Dermis microvascular lymphatic vessel endothelial cell (primary cell): ENCODE measurements at regions not wholly inside any gene's neighbourhood (a gene's known extent, or its start where the extent isn't known, plus 50 kb on each side); places are given as distances from the start of the nearest gene placed in this dataset.
"Not testable (repeated sequence)": the region's sequence is repeated elsewhere in the genome, so short reads cannot be mapped to it uniquely, and the experiment has no call there.

Source experiments
- DNase-seq, 2 donors: peaks; one replicate each; pipeline versions ENCODE4 v3.0.0 to v3.0.0-alpha.2; 2010; ENCODE audit warnings: low read depth in 2 of 2

DNA sequence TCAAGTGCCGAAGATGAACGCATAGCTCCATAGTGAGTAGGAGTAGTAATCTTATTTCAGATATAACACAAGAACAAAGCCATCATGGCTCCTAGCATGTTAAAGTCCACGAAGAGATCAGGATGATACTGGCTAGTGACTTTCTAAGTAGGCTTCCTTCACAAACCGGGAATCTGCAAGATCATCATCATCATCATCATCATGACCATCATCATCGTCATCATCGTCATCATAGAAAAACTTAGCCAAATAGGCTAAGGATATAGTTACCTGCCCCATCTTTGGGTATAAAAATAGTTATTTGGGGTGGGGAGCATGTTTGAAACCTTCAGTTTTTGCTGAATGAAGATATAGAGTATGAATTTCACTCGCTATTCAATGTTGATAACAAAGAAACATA, 57.9 kb downstream of the PYDC2 start:
- no peak for DNase-seq

DNA sequence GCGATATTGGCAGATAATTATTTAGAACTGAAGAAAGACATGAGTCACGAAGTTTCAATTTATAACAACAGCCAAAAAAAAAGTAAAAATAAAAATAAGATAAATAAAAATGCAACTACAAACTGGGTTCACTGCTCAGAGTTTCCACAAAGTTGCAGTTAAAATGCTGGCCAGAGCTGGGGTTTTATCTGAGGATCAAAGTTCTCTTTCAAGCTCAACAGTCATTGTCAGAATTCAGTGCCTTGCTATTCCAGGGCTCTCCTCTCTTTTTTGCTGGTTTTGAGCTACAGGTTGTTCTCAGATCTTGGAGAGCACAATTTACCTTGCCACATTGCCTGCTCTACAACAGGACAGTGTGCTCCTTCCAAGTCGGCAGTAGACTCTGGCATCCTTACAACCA, 60.1 kb downstream of the PYDC2 start:
- DNase-seq, result no peak

DNA sequence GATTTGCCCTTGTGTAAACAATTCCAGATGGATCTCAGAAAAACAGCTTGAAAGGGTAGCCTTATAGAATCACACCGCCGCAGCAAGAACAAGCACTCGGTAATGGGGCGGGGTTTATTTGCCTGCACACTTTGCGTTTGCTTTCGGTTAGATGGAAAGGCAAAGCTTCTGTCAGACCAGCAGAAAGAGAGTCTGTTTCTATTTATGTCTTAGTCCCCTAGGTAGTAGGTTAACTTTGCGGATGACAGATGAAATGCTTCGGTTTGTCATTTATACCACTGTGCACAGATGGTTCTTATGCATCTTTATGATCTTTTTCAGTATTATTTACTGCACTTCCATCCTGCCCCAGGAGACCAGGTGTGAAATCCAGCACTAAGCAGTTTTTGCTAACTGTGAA, 62.2 kb downstream of the PYDC2 start:
- no peak for DNase-seq

DNA sequence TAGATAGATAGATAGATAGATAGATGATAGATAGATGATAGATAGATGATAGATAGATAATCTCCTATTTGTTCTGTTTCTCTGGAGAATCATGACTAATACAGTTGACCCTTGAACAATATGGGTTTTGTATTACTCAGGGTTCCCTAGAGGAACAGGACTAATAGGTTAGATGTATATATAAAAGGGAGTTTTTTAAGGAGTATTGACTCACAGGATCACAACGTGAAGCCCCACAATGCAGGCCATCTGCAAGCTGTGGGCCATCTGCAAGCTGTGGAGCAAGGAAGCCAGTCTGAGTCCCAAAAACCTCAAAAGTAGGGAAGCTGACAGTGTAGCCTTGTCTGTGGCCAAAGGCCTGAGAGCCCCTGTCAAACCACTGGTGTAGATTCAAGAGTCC, 67.6 kb downstream of the PYDC2 start:
- no peak for DNase-seq

GRCh38 chr3:191529992-191530391, 69.0 kb downstream of the PYDC2 start:
- no peak for DNase-seq

DNA sequence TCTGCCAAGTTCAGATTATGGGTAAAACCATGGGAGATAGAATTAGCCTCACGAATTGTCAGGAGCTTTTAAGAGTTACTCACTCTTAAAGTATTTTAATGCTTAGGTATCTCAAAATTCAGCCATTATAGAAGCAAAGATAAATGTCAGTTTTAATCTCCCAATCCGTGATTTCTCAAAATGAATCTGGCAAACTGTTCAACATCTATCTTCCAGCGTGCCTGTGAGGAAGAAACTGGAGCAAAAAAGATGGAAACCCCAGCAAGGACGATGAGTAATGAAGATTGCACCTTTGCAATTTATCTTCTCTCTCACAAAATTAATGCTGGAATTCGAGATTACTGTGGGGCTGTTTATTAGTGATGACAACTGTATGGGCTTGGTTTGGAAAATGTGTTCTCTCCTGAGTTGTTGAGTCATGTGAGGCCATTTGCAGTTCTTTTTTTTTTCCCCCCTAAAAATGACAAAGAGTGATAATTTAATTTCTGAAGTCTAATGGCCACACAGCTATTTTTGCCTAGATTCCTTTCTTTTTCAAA, 70.5 kb downstream of the PYDC2 start:
- DNase-seq, result no peak

- no peak for DNase-seq
Measured at GRCh38 chr3:191543018-191543417, 82.1 kb downstream of the PYDC2 start.

GRCh38 chr3:191543897-191544296, 82.9 kb downstream of the PYDC2 start:
- DNase-seq, result no peak

- DNase-seq, result no peak
Measured at GRCh38 chr3:191549357-191549756, 88.4 kb downstream of the PYDC2 start.

DNA sequence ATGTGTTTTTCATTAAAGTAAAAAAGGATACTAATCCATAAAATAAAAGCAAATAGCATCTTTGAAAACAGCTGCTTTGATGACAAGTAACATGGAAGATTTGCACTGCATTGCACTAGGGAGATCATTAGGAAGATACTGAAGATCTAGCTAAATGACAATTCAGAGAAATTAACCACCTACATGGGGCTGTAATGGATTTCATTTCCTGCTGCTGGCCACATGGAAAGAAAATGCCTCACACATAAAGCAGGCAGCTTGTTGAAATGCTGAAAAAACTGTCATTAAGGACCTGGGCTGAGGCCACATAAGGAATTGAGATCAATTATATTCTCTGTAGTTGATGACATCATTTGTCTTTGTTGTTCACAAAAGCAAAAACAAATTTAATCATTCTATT, 94.1 kb downstream of the PYDC2 start:
- DNase-seq, result no peak

DNA sequence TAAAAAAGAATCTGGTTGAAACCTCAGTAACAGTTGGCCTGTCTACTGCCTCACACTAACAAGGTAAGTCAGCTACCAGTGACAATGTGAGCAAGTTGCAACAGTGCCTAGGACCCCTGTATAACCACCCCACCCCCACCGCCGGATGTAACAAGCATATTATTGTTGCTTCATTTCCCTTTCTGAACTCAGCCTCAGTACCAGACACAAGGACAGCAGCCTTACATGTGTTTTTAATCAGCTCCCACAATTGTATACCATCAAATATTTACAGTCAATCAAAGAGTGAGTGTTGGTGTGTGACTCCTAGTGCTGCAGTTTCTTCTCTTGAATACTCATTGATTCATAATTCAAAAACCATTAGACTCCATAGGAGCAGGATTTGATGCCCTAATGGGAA, 96.4 kb downstream of the PYDC2 start:
- DNase-seq, result no peak

DNA sequence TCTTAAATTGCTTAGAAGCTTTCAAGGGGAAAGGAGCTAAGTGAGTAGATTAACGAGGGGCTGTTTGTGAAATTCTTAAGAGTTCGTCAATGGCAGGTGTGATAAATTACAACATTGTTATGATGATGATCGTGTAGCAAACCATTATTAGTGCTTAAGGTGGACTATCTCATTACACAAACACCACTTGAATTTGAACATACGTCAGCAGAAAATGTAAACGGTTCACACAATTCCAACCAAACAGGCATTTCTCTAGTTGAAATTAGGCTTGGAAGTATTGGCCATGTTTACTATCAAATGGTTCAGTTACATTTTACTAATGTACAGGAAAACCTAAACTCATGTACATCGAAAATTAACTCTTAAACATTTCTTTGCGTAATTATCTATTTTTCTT, 102.8 kb downstream of the PYDC2 start:
- DNase-seq, result no peak

GRCh38 chr3:191566469-191566868, 105.5 kb downstream of the PYDC2 start:
- no peak for DNase-seq

GRCh38 chr3:191568206-191568605, 107.2 kb downstream of the PYDC2 start:
- no peak for DNase-seq

DNA sequence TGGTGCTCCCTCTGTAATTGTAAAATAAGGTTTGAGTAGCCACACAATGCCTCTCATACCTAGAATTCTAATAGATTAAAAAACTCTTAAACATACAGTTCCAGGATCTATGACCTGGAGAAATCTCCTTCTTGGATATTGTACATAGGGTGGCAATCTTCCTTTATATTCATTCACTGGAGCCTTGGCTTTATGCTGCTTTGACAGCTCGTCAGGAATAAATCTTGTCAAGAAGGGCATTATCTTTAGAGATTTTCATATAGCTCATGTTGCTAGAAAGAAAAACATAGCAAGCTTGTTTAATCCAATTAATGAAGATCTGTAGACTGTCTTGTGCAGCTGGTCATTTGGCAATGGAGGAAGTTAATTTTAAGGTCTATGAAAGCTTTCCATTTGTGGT, 131.1 kb downstream of the PYDC2 start:
- no peak for DNase-seq

- DNase-seq, result no peak
Measured at GRCh38 chr3:191593486-191593885, 132.5 kb downstream of the PYDC2 start.

DNA sequence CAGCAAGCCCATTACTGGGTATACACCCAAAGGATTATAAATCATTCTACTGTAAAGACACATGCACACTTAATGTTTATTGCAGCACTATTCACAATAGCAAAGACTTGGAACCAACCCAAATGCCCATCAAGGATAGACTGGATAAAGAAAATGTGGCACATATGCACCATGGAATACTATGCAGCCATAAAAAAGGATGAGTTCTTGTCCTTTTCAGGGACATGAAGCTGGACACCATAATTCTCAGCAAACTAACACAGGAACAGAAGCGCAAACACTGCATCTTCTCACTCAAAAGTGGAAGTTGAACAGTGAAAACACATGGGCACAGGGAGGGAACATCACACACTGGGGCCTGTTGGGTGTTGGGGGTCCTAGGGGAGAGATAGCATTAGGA, 154.5 kb downstream of the PYDC2 start:
- not testable (repeated sequence) for DNase-seq

DNA sequence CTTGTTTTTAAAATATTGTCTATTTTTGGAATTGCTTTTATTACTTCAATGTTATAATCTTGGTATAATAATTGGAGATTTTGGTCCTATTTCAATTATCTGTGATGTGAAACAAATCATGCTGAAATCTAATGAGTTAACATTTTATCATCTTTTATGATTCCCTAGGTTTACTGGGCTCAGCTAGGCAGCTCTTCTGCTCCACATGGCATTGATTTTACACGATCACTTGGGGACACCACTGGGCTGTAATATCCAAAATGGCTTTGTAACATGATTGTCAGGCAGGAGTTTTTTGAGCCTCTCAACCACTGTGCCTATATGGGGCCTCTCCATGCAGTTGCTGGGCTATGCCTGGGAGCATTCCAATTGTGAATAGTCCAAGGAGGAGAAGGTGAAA, 163.3 kb downstream of the PYDC2 start:
- no peak for DNase-seq

GRCh38 chr3:191627064-191627463, 166.1 kb downstream of the PYDC2 start:
- DNase-seq, result no peak

- DNase-seq, result no peak
Measured at GRCh38 chr3:191628571-191628970, 167.6 kb downstream of the PYDC2 start.

- no peak for DNase-seq
Measured at GRCh38 chr3:191631496-191631895, 170.5 kb downstream of the PYDC2 start.

DNA sequence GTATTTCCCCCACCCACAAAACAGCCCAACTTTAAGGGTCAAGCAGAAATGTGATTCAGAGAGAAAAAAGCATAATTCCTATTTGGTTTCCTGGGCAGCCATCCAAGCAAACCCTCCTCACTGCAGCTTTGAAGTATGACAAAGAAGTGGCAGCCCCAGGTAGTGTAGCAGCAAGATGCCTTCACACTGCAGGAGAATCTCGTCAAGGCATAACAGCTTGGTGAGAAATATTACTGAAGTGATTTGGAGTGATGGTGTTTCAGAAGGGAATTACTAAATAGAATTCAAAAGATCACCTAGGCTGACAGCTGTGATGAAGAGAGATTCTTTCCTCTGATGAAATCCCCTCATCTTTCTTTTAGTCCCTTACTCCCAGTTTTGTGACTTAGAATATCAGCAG, 173.9 kb downstream of the PYDC2 start:
- no peak for DNase-seq

DNA sequence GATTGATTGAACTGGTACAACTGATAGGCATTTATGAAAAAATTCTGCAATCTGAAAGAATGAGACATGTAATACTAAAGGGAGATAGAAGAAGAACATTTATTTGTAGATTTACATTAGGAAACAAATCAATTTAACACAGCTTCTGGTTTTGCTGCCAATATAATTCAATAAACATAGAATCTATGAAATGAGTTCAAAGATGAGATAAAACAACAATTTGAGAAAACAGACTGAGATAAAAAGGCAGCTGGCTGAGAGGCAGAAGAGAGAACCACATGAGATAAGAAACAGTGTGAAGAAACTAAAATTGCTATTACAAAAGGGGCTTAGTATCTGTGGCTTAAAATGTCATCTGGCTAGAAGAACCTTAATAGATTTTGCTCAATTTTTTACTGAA, 176.6 kb downstream of the PYDC2 start:
- DNase-seq, result no peak

DNA sequence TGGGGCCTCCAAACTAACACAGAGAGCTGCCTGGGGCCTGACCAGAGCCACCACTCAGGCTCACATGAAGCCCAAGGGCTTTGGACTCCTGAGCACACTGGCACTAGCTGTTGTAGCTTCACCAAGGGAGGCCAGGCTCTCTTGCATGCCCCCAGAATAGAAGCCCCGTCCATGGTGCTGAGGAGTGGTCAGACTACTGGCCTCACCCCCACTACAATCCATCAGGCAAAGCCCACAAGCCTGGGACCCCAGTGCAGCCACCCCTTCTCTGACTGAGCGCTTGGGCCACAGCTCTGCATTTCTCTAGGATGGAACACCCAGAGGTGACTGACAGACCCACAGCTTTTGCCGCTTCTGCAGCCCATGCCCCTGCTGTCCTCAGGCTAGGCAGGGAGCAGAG, 180.8 kb downstream of the PYDC2 start:
- DNase-seq, result no peak

GRCh38 chr3:191644291-191644690, 183.3 kb downstream of the PYDC2 start:
- DNase-seq, result no peak
